NB4 (cell line): ENCODE measurements at regions not wholly inside any gene's neighbourhood (a gene's known extent, or its start where the extent isn't known, plus 50 kb on each side); places are given as distances from the start of the nearest gene placed in this dataset.
"Not testable (repeated sequence)": the region's sequence is repeated elsewhere in the genome, so short reads cannot be mapped to it uniquely, and the experiment has no call there.

Experiments
- DNase-seq: peaks from one replicate; pipeline ENCODE4 v3.0.0; 2010; ENCODE audit warnings: low read depth
- H3K4me3 ChIP-seq: one replicate; pipeline ENCODE4 v1.5.1; 2011; ENCODE audit warnings: mild to moderate bottlenecking, low read depth, low read length, moderate library complexity
- MAX ChIP-seq: IDR thresholded peaks from 2 replicates; pipeline ENCODE4 v1.6.1; 2011; ENCODE audit warnings: low read depth, low read length
- MYC ChIP-seq: IDR thresholded peaks from 2 replicates; pipeline ENCODE4 v1.6.1; 2011; ENCODE audit warnings: low read depth, low read length
- POLR2A ChIP-seq: IDR thresholded peaks from 2 replicates; pipeline ENCODE4 v1.6.1; 2011; ENCODE audit warnings: mild to moderate bottlenecking; ENCODE audit not compliant: insufficient read length; ENCODE audit errors: extremely low read depth
- TF ChIP-seq, protein P1 (sequence below): IDR thresholded peaks from one replicate; pipeline ENCODE4 v1.5.1; 2012; ENCODE audit warnings: low read depth, low read length

GRCh38 chr5:50292735-50293394 lies 148.2 kb downstream of the EMB start:
- no peak for TF ChIP-seq POLR2A
- TF ChIP-seq, protein P1, sequence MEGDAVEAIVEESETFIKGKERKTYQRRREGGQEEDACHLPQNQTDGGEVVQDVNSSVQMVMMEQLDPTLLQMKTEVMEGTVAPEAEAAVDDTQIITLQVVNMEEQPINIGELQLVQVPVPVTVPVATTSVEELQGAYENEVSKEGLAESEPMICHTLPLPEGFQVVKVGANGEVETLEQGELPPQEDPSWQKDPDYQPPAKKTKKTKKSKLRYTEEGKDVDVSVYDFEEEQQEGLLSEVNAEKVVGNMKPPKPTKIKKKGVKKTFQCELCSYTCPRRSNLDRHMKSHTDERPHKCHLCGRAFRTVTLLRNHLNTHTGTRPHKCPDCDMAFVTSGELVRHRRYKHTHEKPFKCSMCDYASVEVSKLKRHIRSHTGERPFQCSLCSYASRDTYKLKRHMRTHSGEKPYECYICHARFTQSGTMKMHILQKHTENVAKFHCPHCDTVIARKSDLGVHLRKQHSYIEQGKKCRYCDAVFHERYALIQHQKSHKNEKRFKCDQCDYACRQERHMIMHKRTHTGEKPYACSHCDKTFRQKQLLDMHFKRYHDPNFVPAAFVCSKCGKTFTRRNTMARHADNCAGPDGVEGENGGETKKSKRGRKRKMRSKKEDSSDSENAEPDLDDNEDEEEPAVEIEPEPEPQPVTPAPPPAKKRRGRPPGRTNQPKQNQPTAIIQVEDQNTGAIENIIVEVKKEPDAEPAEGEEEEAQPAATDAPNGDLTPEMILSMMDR = no peak
- no peak for TF ChIP-seq MYC
- no peak for TF ChIP-seq MAX
- H3K4me3 ChIP-seq = no peak overlapping the region
- no peak for DNase-seq

DNA sequence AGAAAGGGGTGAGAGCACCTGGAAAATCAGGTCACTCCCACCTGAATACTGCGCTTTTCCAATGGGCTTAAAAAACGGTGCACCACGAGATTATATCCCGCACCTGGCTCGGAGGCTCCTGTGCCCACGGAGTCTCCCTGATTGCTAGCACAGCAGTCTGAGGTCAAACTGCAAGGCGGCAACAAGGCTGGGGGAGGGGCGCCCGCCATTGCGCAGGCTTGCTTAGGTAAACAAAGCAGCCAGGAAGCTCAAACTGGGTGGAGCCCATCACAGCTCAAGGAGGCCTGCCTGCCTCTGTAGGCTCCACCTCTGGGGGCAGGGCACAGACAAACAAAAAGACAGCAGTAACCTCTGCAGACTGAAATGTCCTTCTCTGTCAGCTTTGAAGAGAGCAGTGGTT lies 160.6 kb downstream of the EMB start:
- DNase-seq, H3K4me3 ChIP-seq: not testable (repeated sequence)
